Gastrocnemius medialis (tissue), 4 donors: ENCODE measurements at regions not wholly inside any gene's neighbourhood (a gene's known extent, or its start where the extent isn't known, plus 50 kb on each side); places are given as distances from the start of the nearest gene placed in this dataset.

ENCODE experiments used
- ATAC-seq, 2 donors: fragments of 150-250 bp; one replicate each; pipeline ENCODE4 v1.9.1; 2016
- DNase-seq, 2 donors: peaks; one replicate each; pipeline ENCODE4 v3.0.0-alpha.2; 2019
- H3K27ac ChIP-seq, 4 donors: fragments of 200-600 bp; sonication (generic); 1 replicate in 1 of 4; 2 replicates in 3 of 4; pipeline ENCODE4 v1.5.1; 2016 to 2018; ENCODE audit warnings: mild to moderate bottlenecking in 2 of 4, moderate library complexity in 1 of 4
- H3K27me3 ChIP-seq, 3 donors: fragments of 200-600 bp; sonication (generic) in 2 of 3; 1 replicate in 1 of 3; 2 replicates in 2 of 3; pipeline versions ENCODE4 v1.5.1 to v1.6.0; 2016 to 2019; ENCODE audit warnings: mild to moderate bottlenecking in 1 of 3, moderate library complexity in 1 of 3
- H3K36me3 ChIP-seq, 2 donors: fragments of 200-600 bp; sonication (generic) in 1 of 2; one replicate each; pipeline ENCODE4 v1.5.1; 2017 to 2018
- H3K4me1 ChIP-seq, 2 donors: fragments of 200-600 bp; sonication (generic) in 1 of 2; one replicate each; pipeline ENCODE4 v1.5.1; 2016 to 2017; ENCODE audit warnings: mild to moderate bottlenecking in 2 of 2
- H3K4me3 ChIP-seq, 4 donors: fragments of 200-600 bp; sonication (generic) in 3 of 4; 1 replicate in 1 of 4; 2 replicates in 3 of 4; pipeline ENCODE4 v1.5.1; 2016 to 2019; ENCODE audit warnings: mild to moderate bottlenecking in 2 of 4
- H3K9me3 ChIP-seq, 3 donors: fragments of 200-600 bp; sonication (generic) in 2 of 3; 1 replicate in 1 of 3; 2 replicates in 2 of 3; pipeline ENCODE4 v1.5.1; 2016 to 2019
- POLR2A ChIP-seq, 2 donors: fragments of 450-650 bp; IDR thresholded peaks; one replicate each; pipeline ENCODE4 v1.6.1; 2017; ENCODE audit warnings: antibody characterized with exemption in 2 of 2, mild to moderate bottlenecking in 2 of 2, moderate library complexity in 2 of 2
- in situ Hi-C, 4 donors: fragments of 200-750 bp; cut with MboI; loops; one replicate each; pipeline versions ENCODE4 v1.15.0 to v1.8.0; 2017; ENCODE audit warnings: low sequenced_read_pairs in 4 of 4
- intact Hi-C: fragments of 100-400 bp; cut with DNase I; formaldehyde crosslinking; loops from one replicate; pipeline ENCODE4 v1.15.1; 2023; ENCODE audit warnings: low total_unique reads
- TF ChIP-seq, protein P1 (sequence below), 5 experiments: fragments of 450-650 bp in 3 of 5; fragments of 200-600 bp in 2 of 5; sonication (generic) in 2 of 5; IDR thresholded peaks in 4 of 5; conservative IDR thresholded peaks in 1 of 5; 1 replicate in 4 of 5; 2 replicates in 1 of 5; pipeline ENCODE4 v1.5.1; 2016 to 2019; ENCODE audit warnings: antibody characterized with exemption in 5 of 5, mild to moderate bottlenecking in 3 of 5, moderate library complexity in 3 of 5

DNA sequence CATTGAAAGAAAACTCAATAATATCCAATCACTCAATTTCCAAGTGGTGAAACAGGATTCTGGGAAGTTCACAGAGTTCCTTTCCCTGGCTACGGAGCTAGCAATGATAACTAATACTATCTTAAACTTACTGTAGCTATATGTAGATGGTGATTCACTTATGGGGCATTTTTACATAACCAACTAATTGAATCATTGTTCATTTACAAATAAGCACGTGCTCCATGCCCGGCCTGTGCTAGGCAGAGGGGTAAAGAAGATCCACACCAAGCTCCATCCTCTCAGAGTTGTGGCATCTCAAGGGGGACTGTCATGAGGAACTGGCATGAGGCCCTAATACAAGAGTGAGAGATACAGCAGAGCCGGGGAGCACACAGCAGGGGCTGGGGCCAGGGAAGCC is 176.3 kb downstream of the ANKRD30B start:
- no peak for TF ChIP-seq POLR2A (IDR thresholded peaks at IDR 0.05)
- TF ChIP-seq, protein P1, sequence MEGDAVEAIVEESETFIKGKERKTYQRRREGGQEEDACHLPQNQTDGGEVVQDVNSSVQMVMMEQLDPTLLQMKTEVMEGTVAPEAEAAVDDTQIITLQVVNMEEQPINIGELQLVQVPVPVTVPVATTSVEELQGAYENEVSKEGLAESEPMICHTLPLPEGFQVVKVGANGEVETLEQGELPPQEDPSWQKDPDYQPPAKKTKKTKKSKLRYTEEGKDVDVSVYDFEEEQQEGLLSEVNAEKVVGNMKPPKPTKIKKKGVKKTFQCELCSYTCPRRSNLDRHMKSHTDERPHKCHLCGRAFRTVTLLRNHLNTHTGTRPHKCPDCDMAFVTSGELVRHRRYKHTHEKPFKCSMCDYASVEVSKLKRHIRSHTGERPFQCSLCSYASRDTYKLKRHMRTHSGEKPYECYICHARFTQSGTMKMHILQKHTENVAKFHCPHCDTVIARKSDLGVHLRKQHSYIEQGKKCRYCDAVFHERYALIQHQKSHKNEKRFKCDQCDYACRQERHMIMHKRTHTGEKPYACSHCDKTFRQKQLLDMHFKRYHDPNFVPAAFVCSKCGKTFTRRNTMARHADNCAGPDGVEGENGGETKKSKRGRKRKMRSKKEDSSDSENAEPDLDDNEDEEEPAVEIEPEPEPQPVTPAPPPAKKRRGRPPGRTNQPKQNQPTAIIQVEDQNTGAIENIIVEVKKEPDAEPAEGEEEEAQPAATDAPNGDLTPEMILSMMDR (IDR thresholded peaks at IDR 0.05 in 4 of 5, conservative IDR thresholded peaks at IDR 0.05 in 1 of 5) = no peak
- no peaks in the 10 kb centered on the region for H3K4me1 ChIP-seq
- no peaks in the 10 kb centered on the region for H3K36me3 ChIP-seq
- no peaks in the 10 kb centered on the region for H3K9me3 ChIP-seq
- no peak for ATAC-seq
- no peak for DNase-seq
- no peak overlapping the region for H3K27ac ChIP-seq
- in situ Hi-C loops (no loop called here), intact Hi-C loops (no loop called here)
- H3K27me3 ChIP-seq = no peaks in the 10 kb centered on the region
- H3K4me3 ChIP-seq = no peak overlapping the region

DNA sequence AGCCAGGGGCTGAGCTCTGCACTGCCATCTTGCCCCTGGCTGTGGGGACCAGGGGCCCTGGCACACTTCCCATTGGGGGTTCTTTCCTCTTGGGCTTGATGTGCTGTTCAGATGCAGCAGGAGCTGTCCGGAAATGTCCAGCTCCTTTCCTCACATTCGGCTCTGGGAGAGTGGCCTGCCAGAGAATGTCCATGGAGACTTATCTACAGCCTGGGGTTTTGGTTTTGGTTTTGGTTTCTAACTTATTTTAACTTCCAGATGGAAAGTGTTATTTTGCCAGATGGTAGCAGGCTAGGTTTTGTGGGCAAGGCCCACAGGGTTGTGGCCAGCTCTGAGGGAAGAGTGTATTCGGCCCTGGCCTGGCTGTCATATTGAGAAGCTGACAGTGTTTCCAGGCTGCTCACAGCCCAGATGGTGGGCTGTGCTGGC is 177.3 kb downstream of the ANKRD30B start:
- in situ Hi-C loops (no loop called here), intact Hi-C loops (no loop called here)
- Histone ChIP-seq H3K27me3 (no peaks in the 10 kb centered on the region), H3K36me3 (no peaks in the 10 kb centered on the region), H3K4me1 (no peaks in the 10 kb centered on the region), H3K9me3 (no peaks in the 10 kb centered on the region), H3K4me3 (no peak overlapping the region), H3K27ac (no peak overlapping the region)
- ATAC-seq (no peak), DNase-seq (no peak)
- TF ChIP-seq, protein P1 (IDR thresholded peaks at IDR 0.05 in 4 of 5, conservative IDR thresholded peaks at IDR 0.05 in 1 of 5) = no peak
- TF ChIP-seq POLR2A (IDR thresholded peaks at IDR 0.05) = no peak

DNA sequence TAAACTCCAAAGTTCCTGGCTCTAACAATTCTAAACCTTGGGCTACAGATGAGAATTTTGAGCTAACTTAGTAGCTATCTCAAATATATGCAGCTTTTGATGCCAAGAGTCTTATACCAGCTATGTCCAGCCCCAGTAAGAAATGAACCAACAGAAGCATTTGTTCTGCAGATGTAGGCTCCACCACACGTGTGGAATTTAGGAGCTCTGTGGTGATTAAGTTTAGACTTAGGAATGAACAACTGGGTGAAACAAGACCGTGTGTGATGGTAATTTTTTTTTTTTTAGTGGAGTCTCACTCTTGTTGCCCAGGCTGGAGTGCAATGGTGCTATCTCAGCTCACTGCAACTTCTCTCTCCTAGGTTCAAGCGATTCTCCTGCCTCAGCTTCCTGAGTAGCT is 179.7 kb downstream of the ANKRD30B start:
- no peak for DNase-seq
- intact Hi-C loops = no loop called here

DNA sequence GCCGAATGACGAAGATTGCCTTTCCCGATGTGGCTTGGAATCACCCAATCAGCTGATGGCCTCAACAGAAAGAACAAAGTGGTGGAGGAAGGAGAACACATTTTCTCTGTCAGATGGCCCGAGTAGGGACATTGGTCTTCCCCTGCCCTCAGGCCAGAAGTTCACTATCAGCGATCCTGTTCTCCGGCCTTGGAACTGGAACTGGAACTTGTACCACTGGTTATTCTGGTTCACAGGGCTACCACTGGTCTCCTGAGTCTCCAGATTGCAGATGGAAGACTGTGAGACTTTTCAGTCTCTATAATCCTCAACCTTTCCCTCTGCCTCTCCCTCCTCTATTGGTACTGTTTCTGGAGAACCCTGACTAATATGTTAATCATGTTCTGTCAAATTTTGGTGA is 180.4 kb downstream of the ANKRD30B start:
- in situ Hi-C loops (no loop called here), intact Hi-C loops (no loop called here)
- DNase-seq (no peak), ATAC-seq (no peak)
- Histone ChIP-seq H3K27me3 (no peaks in the 10 kb centered on the region), H3K4me3 (no peak overlapping the region), H3K36me3 (no peaks in the 10 kb centered on the region), H3K27ac (no peak overlapping the region), H3K9me3 (no peaks in the 10 kb centered on the region), H3K4me1 (no peaks in the 10 kb centered on the region)
- TF ChIP-seq, protein P1 (IDR thresholded peaks at IDR 0.05 in 4 of 5, conservative IDR thresholded peaks at IDR 0.05 in 1 of 5) = no peak
- TF ChIP-seq POLR2A (IDR thresholded peaks at IDR 0.05) = no peak

More for the DNA sequence above, 179.7 kb downstream of the ANKRD30B start:
- ATAC-seq = no peak
- no peaks in the 10 kb centered on the region for H3K27me3 ChIP-seq
- no peaks in the 10 kb centered on the region for H3K4me1 ChIP-seq
- H3K27ac ChIP-seq = no peak overlapping the region
- no peak for TF ChIP-seq POLR2A (IDR thresholded peaks at IDR 0.05)
- TF ChIP-seq, protein P1 (IDR thresholded peaks at IDR 0.05 in 4 of 5, conservative IDR thresholded peaks at IDR 0.05 in 1 of 5) = no peak
- H3K36me3 ChIP-seq = no peaks in the 10 kb centered on the region
- in situ Hi-C loops = no loop called here
- no peak overlapping the region for H3K4me3 ChIP-seq
- no peaks in the 10 kb centered on the region for H3K9me3 ChIP-seq

- DNase-seq (no peak), ATAC-seq (no peak)
- no peaks in the 10 kb centered on the region for H3K9me3 ChIP-seq
- H3K27ac ChIP-seq = no peak overlapping the region
- in situ Hi-C loops (no loop called here), intact Hi-C loops (no loop called here)
- H3K4me3 ChIP-seq = no peak overlapping the region
- H3K27me3 ChIP-seq = no peaks in the 10 kb centered on the region
- no peaks in the 10 kb centered on the region for H3K36me3 ChIP-seq
- TF ChIP-seq, protein P1 (IDR thresholded peaks at IDR 0.05 in 4 of 5, conservative IDR thresholded peaks at IDR 0.05 in 1 of 5) = no peak
- no peak for TF ChIP-seq POLR2A (IDR thresholded peaks at IDR 0.05)
- no peaks in the 10 kb centered on the region for H3K4me1 ChIP-seq
Observed at GRCh38 chr18:14930076-14930475, 182.1 kb downstream of the ANKRD30B start.
